Kidney tubule cell (primary cell): ENCODE measurements at regions not wholly inside any gene's neighbourhood (a gene's known extent, or its start where the extent isn't known, plus 50 kb on each side); places are given as distances from the start of the nearest gene placed in this dataset.
"Not testable (repeated sequence)": the region's sequence is repeated elsewhere in the genome, so short reads cannot be mapped to it uniquely, and the experiment has no call there.

ENCODE experiments used
- DNase-seq: peaks from one replicate; pipeline ENCODE4 v3.0.0-alpha.2; 2018; ENCODE audit warnings: low spot score

GRCh38 chr4:149203256-149204001 lies 612.2 kb downstream of the IQCM start:
- DNase-seq, result no peak

GRCh38 chr4:149202117-149202516 lies 613.5 kb downstream of the IQCM start:
- DNase-seq, result no peak

DNA sequence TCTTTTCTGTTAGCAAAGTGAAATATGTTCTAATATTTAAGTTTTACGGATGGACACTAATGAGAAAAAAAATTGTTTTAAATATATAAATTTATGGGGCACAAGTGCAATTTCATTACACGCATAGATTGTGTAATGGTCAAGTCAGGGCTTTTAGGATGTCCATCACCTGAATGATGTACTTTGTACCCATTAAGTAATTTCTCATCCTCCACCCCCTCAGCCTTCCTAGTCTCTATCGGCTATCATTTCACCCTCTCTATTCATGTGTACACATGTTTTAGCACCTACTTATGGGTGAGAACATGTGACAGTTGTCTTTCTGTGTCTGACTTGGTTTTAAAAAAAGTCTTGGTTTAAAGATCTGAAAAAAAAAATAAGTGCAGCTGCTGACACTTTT lies 616.0 kb downstream of the IQCM start:
- DNase-seq, result no peak

DNA sequence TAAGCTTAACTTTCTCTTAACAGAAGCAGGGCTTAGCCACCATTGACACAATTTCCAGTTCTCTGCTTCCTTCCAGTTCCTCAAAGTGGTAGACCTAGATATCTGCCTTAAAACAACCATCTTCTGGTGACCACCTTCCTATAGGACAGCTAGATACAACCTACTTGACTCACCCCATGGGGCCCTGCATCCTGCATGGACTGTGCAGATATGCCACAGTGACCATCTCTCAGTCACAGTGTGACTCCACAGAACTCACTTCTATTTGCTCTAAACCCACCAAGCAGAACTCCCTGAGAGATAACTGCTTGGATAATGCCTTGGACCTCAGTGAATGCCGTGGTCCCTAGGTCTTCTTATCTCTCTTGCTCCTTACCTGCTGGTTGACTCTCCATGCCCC lies 621.6 kb downstream of the IQCM start:
- DNase-seq, result no peak

GRCh38 chr4:149187726-149188125 lies 627.9 kb downstream of the IQCM start:
- peak; percentile 76 for DNase-seq

- peak; percentile 6 for DNase-seq
Observed at GRCh38 chr4:149183638-149184037, 632.0 kb downstream of the IQCM start.

DNA sequence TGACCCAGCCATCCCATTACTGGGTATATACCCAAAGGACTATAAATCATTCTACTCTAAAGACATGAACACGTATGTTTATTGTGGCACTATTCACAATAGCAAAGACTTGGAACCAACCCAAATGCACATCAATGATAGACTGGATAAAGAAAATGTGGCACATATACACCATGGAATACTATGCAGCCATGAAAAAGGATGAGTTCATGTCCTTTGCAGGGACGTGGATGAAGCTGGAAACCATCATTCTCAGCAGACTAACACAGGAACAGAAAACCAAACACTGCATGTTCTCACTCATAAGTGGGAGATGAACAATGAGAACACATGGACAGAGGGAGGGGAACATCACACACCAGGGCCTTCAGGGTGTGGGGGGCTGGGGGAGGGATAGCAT lies 634.2 kb downstream of the IQCM start:
- not testable (repeated sequence) for DNase-seq

DNA sequence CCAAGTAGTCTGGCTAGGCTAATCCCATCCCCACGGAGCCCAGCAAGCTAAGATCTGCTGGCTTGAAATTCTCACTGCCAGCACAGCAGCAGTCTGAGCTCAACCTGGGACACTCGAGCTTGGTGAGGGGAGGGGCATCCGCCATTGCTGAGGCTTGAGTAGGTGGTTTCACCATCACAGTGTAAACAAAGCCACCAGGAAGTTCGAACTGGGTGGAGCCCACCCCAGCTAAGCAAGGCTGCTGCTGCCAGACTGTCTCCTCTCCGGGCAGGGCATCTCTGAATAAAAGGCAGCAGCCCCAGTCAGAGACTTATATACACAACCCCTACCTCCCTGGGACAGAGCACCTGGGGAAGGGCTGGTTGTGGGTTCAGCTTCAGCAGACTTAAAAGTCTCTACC lies 639.6 kb downstream of the IQCM start:
- DNase-seq, result peak; percentile 18

GRCh38 chr4:149175549-149175948 lies 640.1 kb downstream of the IQCM start:
- DNase-seq, result no peak

- DNase-seq, result no peak
Observed at GRCh38 chr4:149173241-149174013, 642.2 kb downstream of the IQCM start.

GRCh38 chr4:149168645-149169044 lies 647.0 kb downstream of the IQCM start:
- no peak for DNase-seq

- DNase-seq, result peak; percentile 18
Observed at GRCh38 chr4:149166876-149167275, 648.8 kb downstream of the IQCM start.

GRCh38 chr4:149166365-149166764 lies 649.3 kb downstream of the IQCM start:
- DNase-seq, result no peak

DNA sequence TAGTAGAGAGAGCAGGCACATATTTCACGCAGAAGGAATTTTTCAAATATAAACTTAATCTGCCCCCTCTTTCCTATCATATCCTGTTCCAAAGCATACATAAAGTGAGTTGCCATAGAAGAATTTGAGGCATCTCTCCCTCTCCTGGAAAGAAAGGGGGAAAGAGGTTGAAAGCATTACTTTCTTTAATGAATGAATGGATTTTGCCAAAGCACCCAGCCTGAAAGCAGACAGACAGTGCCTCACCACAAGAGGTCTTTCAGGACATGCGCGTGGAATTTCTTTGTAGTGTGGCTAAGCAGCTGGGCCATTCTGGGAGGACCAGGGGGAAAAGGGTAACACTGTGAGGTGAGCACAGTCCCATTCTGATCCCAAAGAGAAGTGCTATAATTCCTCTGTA lies 651.4 kb downstream of the IQCM start:
- DNase-seq, result peak; percentile 78

DNA sequence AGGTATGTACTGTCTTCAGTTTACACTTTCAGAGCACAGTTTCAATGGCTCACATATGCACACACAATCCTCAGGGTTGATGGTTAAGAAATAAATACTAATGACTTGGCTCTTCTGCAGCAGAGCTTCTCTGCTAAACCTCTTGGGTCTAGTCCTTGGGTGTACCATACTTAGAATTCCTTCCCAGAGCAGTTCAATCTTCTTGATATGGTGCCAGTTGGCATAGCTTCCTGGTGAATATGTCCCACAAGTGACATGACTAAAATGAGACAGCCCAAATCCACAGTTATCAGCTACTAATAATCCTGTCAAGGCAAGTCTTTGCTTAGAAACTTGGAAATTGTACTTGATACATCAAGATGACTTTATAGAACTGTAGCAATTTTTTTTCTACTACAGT lies 654.4 kb downstream of the IQCM start:
- DNase-seq, result peak; percentile 74

GRCh38 chr4:149160370-149160769 lies 655.3 kb downstream of the IQCM start:
- DNase-seq, result no peak

- DNase-seq, result no peak
Observed at GRCh38 chr4:149158817-149159216, 656.8 kb downstream of the IQCM start.

DNA sequence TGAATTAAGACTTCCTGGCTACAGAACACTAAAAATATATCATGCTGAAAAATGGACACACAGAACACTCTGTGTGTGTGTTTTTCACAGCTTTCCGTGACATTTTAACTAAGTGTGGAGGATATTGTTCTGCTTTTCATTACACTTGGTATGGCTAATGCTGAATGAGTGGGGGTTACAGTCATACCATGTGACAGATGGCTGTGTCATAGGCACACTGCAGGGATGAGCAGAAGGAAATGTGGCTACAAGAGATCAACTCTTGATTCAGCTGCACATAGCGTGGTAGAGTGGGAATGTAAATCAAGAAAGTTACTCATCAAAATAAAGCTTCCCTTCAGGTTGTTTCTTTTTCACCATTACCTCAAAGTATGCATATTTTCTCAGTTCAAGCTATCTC lies 669.8 kb downstream of the IQCM start:
- DNase-seq, result peak; percentile 80

- no peak for DNase-seq
Observed at GRCh38 chr4:149144060-149144459, 671.6 kb downstream of the IQCM start.

- DNase-seq, result no peak
Observed at GRCh38 chr4:149141391-149141790, 674.3 kb downstream of the IQCM start.

- DNase-seq, result no peak
Observed at GRCh38 chr4:149140841-149141240, 674.8 kb downstream of the IQCM start.

DNA sequence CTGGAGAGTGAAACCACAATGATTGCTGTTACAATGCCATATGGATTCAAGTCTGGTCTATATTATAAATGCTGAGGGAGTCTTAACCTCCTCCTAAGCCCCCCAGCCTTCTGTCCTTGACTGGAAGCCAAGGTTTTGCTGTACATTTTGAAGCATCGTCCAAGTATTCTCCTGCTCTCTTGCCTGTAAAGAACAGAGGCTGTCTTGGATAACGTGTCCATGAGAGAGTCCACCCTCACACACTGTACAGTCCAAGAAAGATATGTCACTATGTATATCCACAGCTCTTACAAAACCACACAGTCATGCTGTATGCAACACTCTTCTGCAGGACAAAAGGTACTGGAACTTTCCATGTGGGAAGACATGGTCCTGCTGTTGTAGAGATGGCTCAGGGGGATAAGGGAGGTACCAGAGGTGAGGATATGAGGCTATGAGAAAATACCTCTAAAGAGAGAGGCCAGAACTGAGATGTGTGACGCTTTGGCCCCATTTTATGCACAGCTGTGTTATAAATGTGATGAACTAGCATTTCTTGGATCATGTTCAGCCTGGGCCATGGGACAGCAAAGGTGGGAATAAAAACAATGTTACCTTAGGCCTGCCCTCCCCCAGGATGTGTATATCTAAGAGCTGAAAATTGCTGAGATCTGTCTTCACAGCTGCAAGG lies 678.6 kb downstream of the IQCM start:
- DNase-seq, result no peak

GRCh38 chr4:149135062-149135461 lies 680.6 kb downstream of the IQCM start:
- no peak for DNase-seq
